ENCODE measurements at regions not wholly inside any gene's neighbourhood (a gene's known extent, or its start where the extent isn't known, plus 50 kb on each side); places are given as distances from the start of the nearest gene placed in this dataset.

GRCh38 chr15:92810418-92811138 lies 89.5 kb upstream of the CHD2 start (continued):
- TF ChIP-seq AHDC1 (CRISPR knock-in tag; IDR thresholded peaks at IDR 0.05; ENCODE audit: borderline replicate concordance) (no peak), ZFY (CRISPR knock-in tag; IDR thresholded peaks at IDR 0.05) (no peak), ZNF276 (CRISPR knock-in tag; IDR thresholded peaks at IDR 0.05; ENCODE audit: low read depth) (no peak), XBP1 (CRISPR knock-in tag; IDR thresholded peaks at IDR 0.05) (no peak), ZNF496 (CRISPR knock-in tag; IDR thresholded peaks at IDR 0.05; ENCODE audit: insufficient replicate concordance) (no peak), MATR3 (CRISPR knock-in tag; IDR thresholded peaks at IDR 0.05) (no peak), POLR2A (IDR thresholded peaks at IDR 0.05; ENCODE audit: insufficient read depth in 1 of 2, low read depth in 2 of 2, low read length in 2 of 2) (peak; percentile 46 to 79; a peak in 3 of 4 replicates), ZKSCAN1 (IDR thresholded peaks at IDR 0.05; ENCODE audit: low read length) (no peak), ZNF512 (CRISPR knock-in tag; IDR thresholded peaks at IDR 0.05) (no peak), FUBP1 (CRISPR knock-in tag; IDR thresholded peaks at IDR 0.05; ENCODE audit: borderline replicate concordance) (no peak), MED8 (CRISPR knock-in tag; IDR thresholded peaks at IDR 0.05; ENCODE audit: insufficient replicate concordance) (no peak), NFATC3 (CRISPR knock-in tag; IDR thresholded peaks at IDR 0.05) (no peak), RFXANK (CRISPR knock-in tag; IDR thresholded peaks at IDR 0.05) (no peak), GLI4 (CRISPR knock-in tag; IDR thresholded peaks at IDR 0.05; ENCODE audit: borderline replicate concordance) (no peak), ARID2 (CRISPR knock-in tag; IDR thresholded peaks at IDR 0.05; ENCODE audit: borderline replicate concordance) (no peak), SIN3A (IDR thresholded peaks at IDR 0.05; ENCODE audit: borderline replicate concordance, low read depth, low read length) (0 out of 2 replicates have a peak, but pooled peaks have one; percentile 28), ZNF274 (CRISPR knock-in tag; IDR thresholded peaks at IDR 0.05) (no peak), RBFOX2 (IDR thresholded peaks at IDR 0.05; ENCODE audit: low read depth, low read length) (0 out of 2 replicates have a peak, but pooled peaks have one; percentile 13), SMYD3 (CRISPR knock-in tag; IDR thresholded peaks at IDR 0.05) (no peak), MAFK (conservative IDR thresholded peaks at IDR 0.05 in 1 of 2, IDR thresholded peaks at IDR 0.05 in 1 of 2; ENCODE audit: low read length in 2 of 2) (no peak)
